Astrocyte (in vitro differentiated cells and primary cell): ENCODE measurements at regions not wholly inside any gene's neighbourhood (a gene's known extent, or its start where the extent isn't known, plus 50 kb on each side); places are given as distances from the start of the nearest gene placed in this dataset.

Experiments
- DNase-seq: peaks from one replicate; pipeline ENCODE4 v3.0.0-alpha.2; 2010; ENCODE audit warnings: low read depth
- FAIRE-seq: peaks from 2 replicates; lab custom pipeline; 2011; peaks lifted over from hg19 to GRCh38; lab: Jason Lieb, UNC
- H2AFZ ChIP-seq: 2 replicates; pipeline ENCODE4 v1.6.0; 2012; ENCODE audit warnings: low read depth, low read length, inconsistent platforms
- H3K27ac ChIP-seq: 2 replicates; pipeline ENCODE4 v1.5.1; 2011; ENCODE audit warnings: low read depth, low read length, inconsistent platforms
- H3K27me3 ChIP-seq: 2 replicates; pipeline ENCODE4 v1.6.0; 2011; ENCODE audit warnings: low read length, inconsistent platforms; ENCODE audit not compliant: insufficient read depth
- H3K36me3 ChIP-seq: 2 replicates; pipeline ENCODE4 v1.5.1; 2011; ENCODE audit warnings: low read length, inconsistent platforms; ENCODE audit not compliant: insufficient read depth
- H3K4me1 ChIP-seq: 2 replicates; pipeline ENCODE4 v1.5.1; 2011; ENCODE audit warnings: low read length, inconsistent platforms; ENCODE audit not compliant: insufficient read depth
- H3K4me2 ChIP-seq: 2 replicates; pipeline ENCODE4 v1.6.0; 2012; ENCODE audit warnings: low read length, inconsistent platforms
- H3K4me3 ChIP-seq: 2 replicates; pipeline ENCODE4 v1.5.1; 2011; ENCODE audit warnings: low read depth, mild to moderate bottlenecking, low read length, inconsistent platforms; ENCODE audit not compliant: insufficient read depth
- H3K79me2 ChIP-seq: 2 replicates; pipeline ENCODE4 v1.6.0; 2012; ENCODE audit warnings: mild to moderate bottlenecking, low read length, inconsistent platforms; ENCODE audit not compliant: insufficient read depth
- H3K9ac ChIP-seq: 2 replicates; pipeline ENCODE4 v1.6.0; 2012; ENCODE audit warnings: mild to moderate bottlenecking, low read length, inconsistent platforms
- H3K9me3 ChIP-seq: 2 replicates; pipeline ENCODE4 v1.5.1; 2012; ENCODE audit warnings: low read depth, mild to moderate bottlenecking, low read length, inconsistent platforms; ENCODE audit not compliant: insufficient read depth
- H4K20me1 ChIP-seq: 2 replicates; pipeline ENCODE4 v1.6.0; 2012; ENCODE audit warnings: low read length, inconsistent platforms; ENCODE audit not compliant: insufficient read depth
- H3K27ac Mint-ChIP-seq: one replicate; pipeline ENCODE4 v1.8.0; 2021; ENCODE audit warnings: mild to moderate bottlenecking, mixed read lengths; ENCODE audit not compliant: unreplicated experiment
- H3K27me3 Mint-ChIP-seq: one replicate; pipeline ENCODE4 v1.8.0; 2021; ENCODE audit warnings: low read depth, mixed read lengths; ENCODE audit not compliant: unreplicated experiment
- H3K36me3 Mint-ChIP-seq: one replicate; pipeline ENCODE4 v1.8.0; 2021; ENCODE audit warnings: low read depth, mixed read lengths; ENCODE audit not compliant: unreplicated experiment
- H3K4me1 Mint-ChIP-seq: one replicate; pipeline ENCODE4 v1.8.0; 2021; ENCODE audit warnings: low read depth, mixed read lengths; ENCODE audit not compliant: unreplicated experiment
- H3K4me3 Mint-ChIP-seq: one replicate; pipeline ENCODE4 v1.8.0; 2021; ENCODE audit warnings: mild to moderate bottlenecking, moderate library complexity, mixed read lengths; ENCODE audit not compliant: unreplicated experiment
- H3K9me3 Mint-ChIP-seq: one replicate; pipeline ENCODE4 v1.8.0; 2021; ENCODE audit warnings: mild to moderate bottlenecking, mixed read lengths; ENCODE audit not compliant: unreplicated experiment
- CTCF ChIP-seq: IDR thresholded peaks from 2 replicates; pipeline ENCODE4 v1.5.1; 2011; ENCODE audit warnings: low read depth, mild to moderate bottlenecking, inconsistent platforms, low read length, moderate library complexity; ENCODE audit not compliant: insufficient read depth
- EZH2 ChIP-seq: IDR thresholded peaks from 2 replicates; pipeline ENCODE4 v1.6.1; 2012; ENCODE audit warnings: mild to moderate bottlenecking, low read length, inconsistent platforms; ENCODE audit not compliant: insufficient read depth

DNA sequence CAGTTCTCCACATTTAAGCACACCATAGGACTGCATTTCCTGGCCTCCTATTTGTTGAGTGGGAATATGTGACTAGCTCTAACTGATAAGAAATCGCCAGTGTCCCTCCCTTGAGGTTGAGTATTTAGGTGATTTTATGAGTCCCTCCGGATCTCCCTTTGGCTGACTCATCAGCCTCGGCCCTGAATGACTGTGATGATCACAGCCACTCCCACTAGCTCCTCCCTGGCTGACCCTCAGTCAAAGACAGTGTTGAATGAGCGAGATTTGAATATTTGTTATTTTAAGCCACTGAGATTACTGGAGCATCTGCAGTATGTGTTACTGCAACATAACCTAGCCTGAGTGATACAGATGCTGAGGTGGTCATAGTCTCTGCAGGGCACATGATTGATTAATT is 515.3 kb downstream of the EPHB1 start:
- Mint-ChIP-seq H3K9me3 (peaks cover 3% of the 10 kb centered on the region), H3K4me3 (no peak overlapping the region), H3K36me3 (no peaks in the 10 kb centered on the region), H3K27me3 (peaks cover 3% of the 10 kb centered on the region), H3K27ac (no peak overlapping the region), H3K4me1 (no peaks in the 10 kb centered on the region)
- H3K4me3 ChIP-seq, result no peak overlapping the region
- TF ChIP-seq EZH2, result no peak
- no peak for TF ChIP-seq CTCF
- H3K9ac ChIP-seq, result no peak overlapping the region
- no peak overlapping the region for H3K27ac ChIP-seq
- H3K79me2 ChIP-seq, result no peaks in the 10 kb centered on the region
- H3K36me3 ChIP-seq, result no peaks in the 10 kb centered on the region
- H3K9me3 ChIP-seq, result no peaks in the 10 kb centered on the region
- no peak for FAIRE-seq
- no peaks in the 10 kb centered on the region for H4K20me1 ChIP-seq
- no peak overlapping the region for H2AFZ ChIP-seq
- no peaks in the 10 kb centered on the region for H3K27me3 ChIP-seq
- no peak overlapping the region for H3K4me2 ChIP-seq
- no peak for DNase-seq
- no peaks in the 10 kb centered on the region for H3K4me1 ChIP-seq

GRCh38 chr3:135311699-135312098 is 516.6 kb downstream of the EPHB1 start:
- no peak overlapping the region for H3K9ac ChIP-seq
- H3K27ac ChIP-seq, result no peak overlapping the region
- Mint-ChIP-seq H3K4me1 (no peaks in the 10 kb centered on the region), H3K27me3 (peaks cover 3% of the 10 kb centered on the region), H3K9me3 (peaks cover 3% of the 10 kb centered on the region), H3K27ac (no peak overlapping the region), H3K4me3 (no peak overlapping the region), H3K36me3 (no peaks in the 10 kb centered on the region)
- H3K4me3 ChIP-seq, result no peak overlapping the region
- H3K4me1 ChIP-seq, result no peaks in the 10 kb centered on the region
- H3K4me2 ChIP-seq, result no peak overlapping the region
- H2AFZ ChIP-seq, result no peak overlapping the region
- DNase-seq (no peak), FAIRE-seq (no peak)
- no peaks in the 10 kb centered on the region for H4K20me1 ChIP-seq
- no peaks in the 10 kb centered on the region for H3K27me3 ChIP-seq
- TF ChIP-seq EZH2 (no peak), CTCF (no peak)
- H3K36me3 ChIP-seq, result no peaks in the 10 kb centered on the region
- H3K79me2 ChIP-seq, result no peaks in the 10 kb centered on the region
- H3K9me3 ChIP-seq, result no peaks in the 10 kb centered on the region

DNA sequence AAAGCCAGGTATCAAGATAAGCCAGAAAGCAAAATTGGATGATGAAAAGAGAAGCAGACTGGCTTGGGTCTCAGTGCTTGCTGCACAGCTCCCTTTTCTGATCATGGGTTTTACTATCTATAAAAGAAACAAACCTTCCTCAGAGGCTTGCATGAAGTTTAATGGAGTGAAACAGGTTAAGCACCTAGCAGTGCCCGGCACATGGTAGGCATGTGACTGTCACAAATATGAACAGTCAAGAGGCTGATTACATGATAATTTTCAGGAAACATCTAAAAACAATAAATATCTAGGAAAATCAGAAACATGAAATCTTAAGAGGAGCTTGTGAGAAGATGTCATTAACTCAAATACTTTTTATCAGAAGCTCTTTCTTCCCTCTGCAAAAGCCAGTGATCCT is 519.2 kb downstream of the EPHB1 start:
- no peak overlapping the region for H3K4me3 Mint-ChIP-seq
- FAIRE-seq, result no peak

More for the DNA sequence above, 519.2 kb downstream of the EPHB1 start:
- H3K79me2 ChIP-seq, result no peaks in the 10 kb centered on the region
- no peak overlapping the region for H3K4me3 ChIP-seq
- no peak overlapping the region for H3K9ac ChIP-seq
- H3K4me1 Mint-ChIP-seq, result no peaks in the 10 kb centered on the region
- no peaks in the 10 kb centered on the region for H3K9me3 ChIP-seq
- no peaks in the 10 kb centered on the region for H3K4me1 ChIP-seq
- no peak overlapping the region for H3K27ac ChIP-seq
- no peaks in the 10 kb centered on the region for H3K27me3 ChIP-seq
- TF ChIP-seq EZH2 (no peak), CTCF (no peak)
- H3K9me3 Mint-ChIP-seq, result peaks cover 3% of the 10 kb centered on the region
- no peak overlapping the region for H2AFZ ChIP-seq
- DNase-seq, result no peak
- peaks cover 1% of the 10 kb centered on the region for H3K36me3 Mint-ChIP-seq
- peaks cover 3% of the 10 kb centered on the region for H3K27me3 Mint-ChIP-seq
- no peaks in the 10 kb centered on the region for H4K20me1 ChIP-seq
- H3K4me2 ChIP-seq, result no peak overlapping the region
- H3K27ac Mint-ChIP-seq, result no peak overlapping the region
- no peaks in the 10 kb centered on the region for H3K36me3 ChIP-seq
